A673 (cell line): ENCODE measurements at regions not wholly inside any gene's neighbourhood (a gene's known extent, or its start where the extent isn't known, plus 50 kb on each side); places are given as distances from the start of the nearest gene placed in this dataset.

Experiments
- BruUV-seq: library from RNA; stranded (reverse); fragments of 400-500 nt; replicated peaks from 2 replicates; lab custom pipeline; 2021; lab: Mats Ljungman, UMichigan
- CTCF ChIA-PET: fragments of 300-600 bp; sonication (Branson Sonifier 250); formaldehyde crosslinking; loops from one replicate; lab custom pipeline; 2022; ENCODE audit warnings: antibody characterized with exemption; lab: Charles Lee
- POLR2A ChIA-PET: fragments of 300-600 bp; sonication (Branson Sonifier 250); formaldehyde crosslinking; loops from one replicate; lab custom pipeline; 2022; ENCODE audit warnings: antibody characterized with exemption; ENCODE audit not compliant: low non-redundant PET; lab: Charles Lee
- DNase-seq: peaks from one replicate; pipeline ENCODE4 v3.0.0-alpha.2; 2015; ENCODE audit warnings: low spot score
- H3K27ac ChIP-seq: fragments of 200-600 bp; sonication (generic); 2 replicates; pipeline ENCODE4 v1.5.1; 2016; ENCODE audit warnings: mixed run types, low read depth, mild to moderate bottlenecking, mixed read lengths, antibody characterized with exemption, low read length; ENCODE audit not compliant: poor library complexity, severe bottlenecking
- H3K27me3 ChIP-seq: fragments of 200-600 bp; sonication (generic); replicated peaks from 2 replicates; pipeline ENCODE4 v1.6.1; 2017; ENCODE audit warnings: mixed run types, low read depth, mild to moderate bottlenecking, mixed read lengths, antibody characterized with exemption, low read length; ENCODE audit not compliant: insufficient read depth, poor library complexity
- H3K36me3 ChIP-seq: fragments of 200-600 bp; sonication (generic); 2 replicates; pipeline ENCODE4 v1.6.1; 2016; ENCODE audit warnings: mixed run types, mild to moderate bottlenecking, mixed read lengths, antibody characterized with exemption, low read length; ENCODE audit not compliant: insufficient read depth, poor library complexity, severe bottlenecking
- H3K4me1 ChIP-seq: fragments of 200-600 bp; sonication (generic); 2 replicates; pipeline ENCODE4 v1.6.1; 2017; ENCODE audit warnings: mixed run types, mild to moderate bottlenecking, mixed read lengths, antibody characterized with exemption, low read length; ENCODE audit not compliant: insufficient read depth, poor library complexity, severe bottlenecking
- H3K4me3 ChIP-seq: fragments of 200-600 bp; sonication (generic); 2 replicates; pipeline ENCODE4 v1.5.1; 2016; ENCODE audit warnings: low read depth, mixed run types, mild to moderate bottlenecking, mixed read lengths, low read length; ENCODE audit not compliant: poor library complexity, severe bottlenecking
- H3K9me3 ChIP-seq: fragments of 200-600 bp; sonication (generic); 2 replicates; pipeline ENCODE4 v1.6.1; 2016; ENCODE audit warnings: mixed run types, low read depth, mild to moderate bottlenecking, mixed read lengths, antibody characterized with exemption, low read length; ENCODE audit not compliant: poor library complexity, severe bottlenecking
- EZH2 ChIP-seq: fragments of 200-600 bp; sonication (generic); IDR thresholded peaks from 2 replicates; pipeline ENCODE4 v1.6.1; 2017; ENCODE audit warnings: borderline replicate concordance, low read depth, mild to moderate bottlenecking, mixed read lengths, antibody characterized with exemption, low read length; ENCODE audit not compliant: poor library complexity, severe bottlenecking
- intact Hi-C: fragments of 100-400 bp; cut with micrococcal nuclease; formaldehyde crosslinking; loops from one replicate; pipeline ENCODE4 v1.10.0; 2022; ENCODE audit not compliant: unreplicated experiment
- TF ChIP-seq, protein P1 (sequence below): fragments of 300-800, 200-600 bp; sonication (generic); conservative IDR thresholded peaks from 2 replicates; pipeline ENCODE4 v1.5.1; 2017; ENCODE audit warnings: low read depth, mild to moderate bottlenecking, antibody characterized with exemption, low read length, moderate library complexity, mixed read lengths

DNA sequence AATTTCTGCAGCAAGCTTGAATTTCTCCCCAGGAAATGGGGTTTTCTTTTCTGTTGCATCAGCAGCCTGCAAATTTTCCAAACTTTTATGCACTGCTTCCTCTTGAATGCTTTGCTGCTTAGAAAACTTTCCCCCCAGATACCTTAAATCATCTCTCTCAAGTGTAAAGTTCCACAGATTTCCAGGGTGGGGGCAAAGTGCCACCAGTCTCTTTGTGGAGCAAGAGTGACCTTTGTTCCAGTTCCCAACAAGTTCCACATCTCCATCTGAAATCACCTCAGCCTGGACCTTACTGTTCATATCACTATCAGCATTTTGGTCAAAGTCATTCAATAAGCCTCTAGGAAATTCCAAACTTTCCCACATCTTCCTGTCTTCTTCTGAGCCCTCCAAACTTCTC lies 241.6 kb upstream of the TMTC1 start:
- CTCF ChIA-PET = no interaction called here
- H3K27ac ChIP-seq = no peak overlapping the region
- intact Hi-C loops = no loop called here

DNA sequence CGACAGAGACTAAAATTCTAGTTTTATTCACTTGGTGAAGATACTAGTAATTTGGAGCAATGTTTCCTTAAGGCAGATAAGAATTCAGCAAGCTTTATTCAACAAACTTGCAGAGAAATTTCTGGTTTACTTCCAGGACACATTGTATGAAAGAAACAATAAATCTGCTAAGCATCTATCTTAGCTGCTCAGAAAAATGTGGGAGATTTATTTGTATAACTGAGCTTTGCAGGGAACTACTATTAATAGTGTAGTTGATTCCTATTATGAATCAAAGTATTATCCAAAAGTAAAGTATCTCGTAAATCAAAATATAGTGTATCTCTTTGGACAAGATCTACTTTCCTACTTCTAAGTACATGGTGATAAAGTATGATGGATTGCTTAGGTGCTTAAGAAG lies 239.4 kb upstream of the TMTC1 start:
- no peaks in the 10 kb centered on the region for H3K4me1 ChIP-seq
- H3K9me3 ChIP-seq = no peaks in the 10 kb centered on the region
- CTCF ChIA-PET = no interaction called here
- H3K4me3 ChIP-seq = no peak overlapping the region
- H3K27me3 ChIP-seq = no peaks in the 10 kb centered on the region
- no peak for DNase-seq
- BruUV-seq = no TSS peak
- TF ChIP-seq, protein P1, sequence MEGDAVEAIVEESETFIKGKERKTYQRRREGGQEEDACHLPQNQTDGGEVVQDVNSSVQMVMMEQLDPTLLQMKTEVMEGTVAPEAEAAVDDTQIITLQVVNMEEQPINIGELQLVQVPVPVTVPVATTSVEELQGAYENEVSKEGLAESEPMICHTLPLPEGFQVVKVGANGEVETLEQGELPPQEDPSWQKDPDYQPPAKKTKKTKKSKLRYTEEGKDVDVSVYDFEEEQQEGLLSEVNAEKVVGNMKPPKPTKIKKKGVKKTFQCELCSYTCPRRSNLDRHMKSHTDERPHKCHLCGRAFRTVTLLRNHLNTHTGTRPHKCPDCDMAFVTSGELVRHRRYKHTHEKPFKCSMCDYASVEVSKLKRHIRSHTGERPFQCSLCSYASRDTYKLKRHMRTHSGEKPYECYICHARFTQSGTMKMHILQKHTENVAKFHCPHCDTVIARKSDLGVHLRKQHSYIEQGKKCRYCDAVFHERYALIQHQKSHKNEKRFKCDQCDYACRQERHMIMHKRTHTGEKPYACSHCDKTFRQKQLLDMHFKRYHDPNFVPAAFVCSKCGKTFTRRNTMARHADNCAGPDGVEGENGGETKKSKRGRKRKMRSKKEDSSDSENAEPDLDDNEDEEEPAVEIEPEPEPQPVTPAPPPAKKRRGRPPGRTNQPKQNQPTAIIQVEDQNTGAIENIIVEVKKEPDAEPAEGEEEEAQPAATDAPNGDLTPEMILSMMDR = no peak
- TF ChIP-seq EZH2 = no peak
- no peaks in the 10 kb centered on the region for H3K36me3 ChIP-seq
- intact Hi-C loops = no loop called here
- POLR2A ChIA-PET = no interaction called here
- H3K27ac ChIP-seq = no peak overlapping the region

More for the DNA sequence above, 241.6 kb upstream of the TMTC1 start:
- no peak for TF ChIP-seq EZH2
- TF ChIP-seq, protein P1 = no peak
- H3K4me1 ChIP-seq = no peaks in the 10 kb centered on the region
- no TSS peak for BruUV-seq
- no peak overlapping the region for H3K4me3 ChIP-seq
- no peak for DNase-seq
- no peaks in the 10 kb centered on the region for H3K9me3 ChIP-seq
- POLR2A ChIA-PET = no interaction called here
- no peaks in the 10 kb centered on the region for H3K36me3 ChIP-seq
- H3K27me3 ChIP-seq = no peaks in the 10 kb centered on the region

DNA sequence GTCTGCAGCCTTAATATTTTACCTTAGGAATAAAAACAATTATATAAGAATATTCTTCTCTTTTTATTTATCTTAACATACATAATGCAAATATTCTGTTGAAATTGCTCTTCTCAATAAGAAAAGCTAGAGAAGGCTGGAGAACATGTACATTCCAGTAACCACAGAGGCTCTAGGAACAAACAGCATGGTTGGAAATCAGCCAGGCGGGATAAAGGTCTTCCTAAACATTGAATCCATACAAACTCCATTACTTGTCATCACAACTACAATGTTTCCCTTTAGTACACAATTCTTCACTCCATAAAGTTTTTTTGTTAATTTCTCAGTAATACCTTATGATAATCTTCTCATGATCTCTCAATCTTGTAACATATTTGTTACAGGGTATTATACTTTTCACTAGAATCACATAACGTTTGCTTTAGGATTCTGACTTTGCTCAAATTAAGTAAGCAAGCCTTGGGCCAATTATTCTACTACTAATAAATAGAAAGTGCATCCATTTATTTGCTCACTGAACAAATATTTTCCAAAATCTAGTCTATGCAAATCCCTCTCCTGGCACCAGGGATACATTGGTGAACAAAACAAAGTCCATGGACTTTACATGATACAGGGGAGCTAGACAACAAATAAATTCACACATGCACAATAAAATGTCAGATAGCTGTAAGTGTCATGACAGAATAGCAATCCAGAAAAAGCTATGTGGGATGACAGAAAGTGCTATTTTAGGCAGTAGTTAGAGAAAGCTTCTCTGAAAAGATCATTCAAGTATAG lies 237.5 kb upstream of the TMTC1 start:
- no peak overlapping the region for H3K27ac ChIP-seq
- DNase-seq = no peak
- H3K9me3 ChIP-seq = no peaks in the 10 kb centered on the region
- H3K4me3 ChIP-seq = no peak overlapping the region
- no peaks in the 10 kb centered on the region for H3K36me3 ChIP-seq
- ChIA-PET CTCF (no interaction called here), POLR2A (no interaction called here)
- intact Hi-C loops = no loop called here
- no peaks in the 10 kb centered on the region for H3K4me1 ChIP-seq
- TF ChIP-seq EZH2 = no peak
- TF ChIP-seq, protein P1 = no peak
- H3K27me3 ChIP-seq = no peaks in the 10 kb centered on the region
- no TSS peak for BruUV-seq
